ENCODE measurements at regions not wholly inside any gene's neighbourhood (a gene's known extent, or its start where the extent isn't known, plus 50 kb on each side); places are given as distances from the start of the nearest gene placed in this dataset.

GRCh38 chr11:45386972-45387371, 100.8 kb upstream of the SYT13 start:
- Histone ChIP-seq H2AK5ac (ENCODE audit: low read depth, low read length) (no peak overlapping the region), H3K27me3 (ENCODE audit: control insufficient read depth, insufficient read depth, low read length) (peaks cover 11% of the 10 kb centered on the region), H2BK5ac (ENCODE audit: low read depth, low read length, poor library complexity, severe bottlenecking) (no peak overlapping the region), H3K27ac (ENCODE audit: insufficient read depth, low read length) (no peak overlapping the region), H2BK20ac (ENCODE audit: low read depth, low read length) (no peak overlapping the region), H3K79me1 (ENCODE audit: low read depth in 1 of 2, low read length in 2 of 2) (no peaks in the 10 kb centered on the region), H3K18ac (ENCODE audit: low read depth, low read length) (no peak overlapping the region), H2AFZ (replicated peaks; ENCODE audit: low read length, poor library complexity) (no peak overlapping the region), H3K9me1 (ENCODE audit: insufficient read depth, low read length) (no peaks in the 10 kb centered on the region), H4K20me1 (ENCODE audit: insufficient read depth, low read length) (no peaks in the 10 kb centered on the region), H3K23ac (ENCODE audit: low read depth, low read length) (no peak overlapping the region), H3K36me3 (ENCODE audit: control insufficient read depth, insufficient read depth, low read length) (no peaks in the 10 kb centered on the region), H4K91ac (ENCODE audit: insufficient read depth, low read depth, low read length) (no peak overlapping the region), H2BK120ac (ENCODE audit: low read depth, low read length) (no peak overlapping the region), H2BK15ac (ENCODE audit: low read depth, low read length) (no peak overlapping the region), H3K4me3 (ENCODE audit: insufficient read depth, low read depth, low read length) (no peak overlapping the region), H3K4me1 (ENCODE audit: control insufficient read depth, insufficient read depth, low read length) (no peaks in the 10 kb centered on the region), H4K8ac (ENCODE audit: low read depth in 2 of 2, low read length in 2 of 2) (no peak overlapping the region), H3K4ac (ENCODE audit: low read depth, low read length) (no peak overlapping the region), H3K9me3 (ENCODE audit: control insufficient read depth, insufficient read depth, low read length) (no peaks in the 10 kb centered on the region), H3K4me2 (ENCODE audit: low read depth, low read length) (no peak overlapping the region), H3K9ac (ENCODE audit: low read depth, low read length) (no peak overlapping the region), H3K14ac (replicated peaks; ENCODE audit: low read depth, low read length) (no peak overlapping the region), H2AK9ac (replicated peaks; ENCODE audit: low read depth, low read length, poor library complexity) (no peak overlapping the region), H4K5ac (ENCODE audit: low read depth, low read length) (no peak overlapping the region), H3K56ac (ENCODE audit: extremely low read depth, insufficient read depth, low read length) (no peak overlapping the region)
- intact Hi-C loops (cut with micrococcal nuclease) (no loop called here), dilution Hi-C loops (cut with HindIII; ENCODE audit: low sequenced_read_pairs, unreplicated experiment) (no loop called here), in situ Hi-C loops (cut with MboI; ENCODE audit: low sequenced_read_pairs) (no loop called here)
- BruUV-seq (replicated peaks) = no TSS peak
- 60% methylated on average over 3 of the region's 3 CpGs; no CpG with 5 or more reads in 1 of the 2 experiments for WGBS, 2 experiments (ENCODE audit: extremely low coverage in 2 of 2, insufficient read length in 1 of 2)
- DNase-seq (no peak), ATAC-seq (ENCODE audit: low read depth) (no peak)
- ChIA-PET POLR2A (ENCODE audit: unreplicated experiment) (no interaction called here), CTCF (no interaction called here)
- TF ChIP-seq POLR2A (IDR thresholded peaks at IDR 0.05; ENCODE audit: low read depth, low read length) (no peak), MAFK (IDR thresholded peaks at IDR 0.05; ENCODE audit: low read depth, low read length) (no peak), RAD21 (IDR thresholded peaks at IDR 0.05; ENCODE audit: low read length) (no peak), CHD1 (IDR thresholded peaks at IDR 0.05; ENCODE audit: low read depth, low read length) (no peak), ELK1 (IDR thresholded peaks at IDR 0.05; ENCODE audit: borderline replicate concordance, low read depth, low read length) (no peak), NFE2L2 (IDR thresholded peaks at IDR 0.05; ENCODE audit: low read depth, low read length) (no peak), MXI1 (IDR thresholded peaks at IDR 0.05; ENCODE audit: borderline replicate concordance, low read depth, low read length) (no peak), RCOR1 (IDR thresholded peaks at IDR 0.05; ENCODE audit: insufficient replicate concordance, low read length) (no peak), CEBPB (IDR thresholded peaks at IDR 0.05; ENCODE audit: low read depth, low read length) (no peak), MAZ (IDR thresholded peaks at IDR 0.05; ENCODE audit: borderline replicate concordance, low read depth, low read length) (no peak), BHLHE40 (IDR thresholded peaks at IDR 0.05; ENCODE audit: low read depth, low read length) (no peak), SMC3 (IDR thresholded peaks at IDR 0.05; ENCODE audit: low read depth, low read length) (no peak), RFX5 (IDR thresholded peaks at IDR 0.05; ENCODE audit: low read depth, low read length) (no peak), FOS (IDR thresholded peaks at IDR 0.05; ENCODE audit: low read depth, low read length) (no peak)
- TF ChIP-seq, protein P1, sequence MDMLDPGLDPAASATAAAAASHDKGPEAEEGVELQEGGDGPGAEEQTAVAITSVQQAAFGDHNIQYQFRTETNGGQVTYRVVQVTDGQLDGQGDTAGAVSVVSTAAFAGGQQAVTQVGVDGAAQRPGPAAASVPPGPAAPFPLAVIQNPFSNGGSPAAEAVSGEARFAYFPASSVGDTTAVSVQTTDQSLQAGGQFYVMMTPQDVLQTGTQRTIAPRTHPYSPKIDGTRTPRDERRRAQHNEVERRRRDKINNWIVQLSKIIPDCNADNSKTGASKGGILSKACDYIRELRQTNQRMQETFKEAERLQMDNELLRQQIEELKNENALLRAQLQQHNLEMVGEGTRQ (IDR thresholded peaks at IDR 0.05; ENCODE audit: low read depth, low read length) = no peak
- TF ChIP-seq, protein P2, sequence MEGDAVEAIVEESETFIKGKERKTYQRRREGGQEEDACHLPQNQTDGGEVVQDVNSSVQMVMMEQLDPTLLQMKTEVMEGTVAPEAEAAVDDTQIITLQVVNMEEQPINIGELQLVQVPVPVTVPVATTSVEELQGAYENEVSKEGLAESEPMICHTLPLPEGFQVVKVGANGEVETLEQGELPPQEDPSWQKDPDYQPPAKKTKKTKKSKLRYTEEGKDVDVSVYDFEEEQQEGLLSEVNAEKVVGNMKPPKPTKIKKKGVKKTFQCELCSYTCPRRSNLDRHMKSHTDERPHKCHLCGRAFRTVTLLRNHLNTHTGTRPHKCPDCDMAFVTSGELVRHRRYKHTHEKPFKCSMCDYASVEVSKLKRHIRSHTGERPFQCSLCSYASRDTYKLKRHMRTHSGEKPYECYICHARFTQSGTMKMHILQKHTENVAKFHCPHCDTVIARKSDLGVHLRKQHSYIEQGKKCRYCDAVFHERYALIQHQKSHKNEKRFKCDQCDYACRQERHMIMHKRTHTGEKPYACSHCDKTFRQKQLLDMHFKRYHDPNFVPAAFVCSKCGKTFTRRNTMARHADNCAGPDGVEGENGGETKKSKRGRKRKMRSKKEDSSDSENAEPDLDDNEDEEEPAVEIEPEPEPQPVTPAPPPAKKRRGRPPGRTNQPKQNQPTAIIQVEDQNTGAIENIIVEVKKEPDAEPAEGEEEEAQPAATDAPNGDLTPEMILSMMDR (conservative IDR thresholded peaks at IDR 0.05; ENCODE audit: low read depth, low read length) = no peak

Data from IMR-90 (cell line).